Erythroblast (primary cell): ENCODE measurements at regions not wholly inside any gene's neighbourhood (a gene's known extent, or its start where the extent isn't known, plus 50 kb on each side); places are given as distances from the start of the nearest gene placed in this dataset.

Experiments
- DNase-seq, 2 experiments: peaks; one replicate each; lab custom pipeline; 2025; lab: John Stamatoyannopoulos, UW
- GATA1 ChIP-seq: IDR thresholded peaks from 2 replicates; pipeline ENCODE4 v1.6.1; 2011; ENCODE audit warnings: low read depth, mild to moderate bottlenecking, control low read depth, low read length, moderate library complexity
- POLR2A ChIP-seq: IDR thresholded peaks from 2 replicates; pipeline ENCODE4 v1.6.1; 2011; ENCODE audit warnings: mild to moderate bottlenecking, low read length

DNA sequence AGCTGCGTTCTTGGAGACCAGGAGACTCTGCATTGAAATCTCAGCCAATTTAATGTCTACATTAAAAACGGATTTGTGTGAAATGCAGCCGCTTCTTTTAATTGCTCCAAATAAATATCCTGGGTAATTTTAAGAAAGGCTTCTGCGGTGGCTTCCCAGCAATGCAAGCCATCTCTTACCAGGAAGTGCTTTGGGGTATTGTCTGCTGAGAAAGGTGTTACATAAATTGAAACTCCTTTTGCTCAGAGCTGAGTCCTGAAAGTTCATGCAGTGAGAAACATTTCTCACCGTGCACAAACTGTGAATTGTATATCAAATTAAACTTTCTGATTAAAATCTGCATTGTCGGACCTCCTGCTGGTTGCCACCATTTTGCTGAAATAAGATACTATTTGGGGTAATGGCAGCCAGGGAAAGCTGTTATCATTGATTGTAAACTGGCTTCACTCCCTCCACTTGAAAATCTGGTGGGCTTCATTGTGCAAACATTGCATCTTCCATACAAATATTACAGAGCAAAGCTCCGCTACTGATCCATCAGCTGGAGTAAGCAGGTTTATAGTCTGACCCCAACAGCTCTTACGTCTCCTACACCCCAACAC is 59.5 kb downstream of the ZIC5 start:
- no peak for DNase-seq
- TF ChIP-seq POLR2A (no peak), GATA1 (no peak)

- TF ChIP-seq POLR2A (no peak), GATA1 (no peak)
- no peak for DNase-seq
Measured at GRCh38 chr13:99911069-99911964, 60.2 kb downstream of the ZIC5 start.

GRCh38 chr13:99909836-99910619 is 61.5 kb downstream of the ZIC5 start:
- TF ChIP-seq POLR2A (no peak), GATA1 (no peak)
- peak; percentile 8 to 19 for DNase-seq

DNA sequence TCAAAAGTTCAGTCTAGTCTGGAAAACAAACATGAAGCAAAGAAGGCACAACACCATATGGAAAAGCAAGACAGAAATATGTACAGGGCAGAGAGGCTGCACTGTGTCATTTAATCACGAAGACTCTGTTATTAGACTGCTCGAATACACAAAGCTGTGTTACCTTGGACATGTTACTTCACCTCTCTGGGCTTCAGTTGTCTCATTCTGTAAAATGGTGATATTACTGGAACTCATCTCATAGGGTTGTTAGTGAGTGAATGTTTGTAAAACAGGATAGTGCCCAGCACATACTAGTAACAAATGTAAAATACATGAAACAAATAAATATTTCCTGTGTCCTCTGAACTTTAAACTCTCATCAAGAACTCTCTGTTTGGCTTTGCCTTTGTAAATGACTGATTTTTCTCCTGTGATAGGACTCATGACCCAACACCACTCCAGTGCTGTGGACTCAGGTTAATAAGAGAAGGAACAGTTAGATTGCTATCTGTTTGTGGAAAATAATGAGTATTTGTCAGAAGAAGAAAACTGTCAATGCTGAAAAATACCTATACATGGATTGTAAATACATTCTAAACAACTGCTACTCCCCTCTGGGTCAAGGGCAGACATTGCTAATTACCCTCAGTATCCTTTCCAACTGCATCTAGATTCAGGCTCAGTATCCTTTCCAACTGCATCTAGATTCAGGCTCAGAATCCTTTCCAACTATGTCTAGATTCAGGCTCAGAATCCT is 62.3 kb downstream of the ZIC5 start:
- no peak for DNase-seq
- TF ChIP-seq POLR2A (no peak), GATA1 (no peak)

DNA sequence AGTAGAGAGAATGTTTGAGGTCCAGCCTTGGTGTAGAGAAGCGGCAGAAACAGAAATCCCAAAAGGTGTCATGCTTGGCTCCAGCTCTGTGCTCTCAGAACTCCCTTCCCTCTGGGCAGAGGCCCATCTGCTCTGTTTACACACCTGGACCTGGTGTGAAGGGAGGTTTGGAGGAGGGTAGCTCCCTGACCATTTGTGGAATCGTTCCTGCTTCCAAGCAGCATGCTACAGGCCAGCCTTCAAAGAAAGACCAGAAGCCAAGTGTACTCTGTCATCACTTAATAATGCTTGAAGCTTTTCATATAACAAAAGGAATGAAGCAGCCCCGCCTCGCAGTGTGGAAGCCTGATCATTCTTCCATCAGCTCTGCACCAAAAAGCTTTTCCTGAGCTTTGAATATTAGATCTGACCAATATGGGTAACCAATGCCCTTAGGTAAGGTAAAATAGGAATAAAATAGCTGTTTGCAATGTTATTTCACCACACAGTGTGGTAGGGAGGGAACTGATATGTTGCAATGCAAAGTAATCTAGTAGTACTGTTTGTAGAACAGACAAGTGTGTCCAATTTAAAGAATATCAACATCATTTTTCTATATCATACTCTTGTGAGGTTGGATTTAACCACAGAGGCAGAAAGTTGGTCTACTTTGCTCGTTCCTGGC is 63.3 kb downstream of the ZIC5 start:
- TF ChIP-seq POLR2A (no peak), GATA1 (no peak)

DNA sequence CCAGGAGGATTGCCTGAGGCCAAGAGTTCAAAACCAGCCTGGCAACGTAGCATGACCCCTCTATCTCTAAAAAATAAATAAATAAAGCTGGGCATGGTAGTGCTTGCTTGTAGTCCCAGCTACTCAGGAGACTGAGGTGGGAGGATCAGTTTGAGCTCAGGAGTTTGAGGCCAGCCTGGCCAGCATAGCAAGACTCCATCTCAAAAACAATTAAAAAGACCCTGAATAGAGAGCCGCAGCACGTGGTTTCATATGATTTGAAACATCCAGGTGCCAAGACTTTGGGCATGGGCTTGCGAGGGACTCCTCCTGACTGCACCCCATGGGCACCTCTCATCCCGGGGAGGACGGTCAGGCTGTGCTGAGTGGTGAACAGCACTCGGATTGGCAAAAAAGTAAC is 63.9 kb downstream of the ZIC5 start:
- TF ChIP-seq POLR2A, result no peak
- no peak for TF ChIP-seq GATA1
- no peak for DNase-seq

More for the DNA sequence above, 63.3 kb downstream of the ZIC5 start:
- DNase-seq, result no peak

DNA sequence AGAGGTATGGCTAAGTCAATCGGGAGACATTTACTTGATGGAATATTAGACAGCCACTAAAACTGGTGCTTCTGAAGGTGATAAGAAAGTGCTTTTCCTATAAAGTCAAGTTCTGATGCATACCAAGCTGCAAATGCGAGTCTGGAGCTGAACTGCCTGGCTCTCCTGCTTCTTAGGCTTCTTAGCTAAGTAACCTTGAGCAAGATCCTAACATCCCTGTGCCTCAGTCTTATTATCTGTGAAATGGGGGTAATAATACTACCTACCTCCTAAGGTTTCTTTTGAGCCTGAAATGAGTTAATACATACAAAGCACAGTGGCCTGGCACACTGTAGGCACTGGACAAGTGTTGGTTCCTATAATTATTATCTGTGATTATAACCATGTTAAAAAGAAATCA is 64.5 kb downstream of the ZIC5 start:
- DNase-seq, result no peak

GRCh38 chr13:99905814-99906213 is 65.8 kb downstream of the ZIC5 start:
- no peak for TF ChIP-seq GATA1
- TF ChIP-seq POLR2A, result no peak
- DNase-seq, result no peak

More for the DNA sequence above, 64.5 kb downstream of the ZIC5 start:
- TF ChIP-seq GATA1 (no peak), POLR2A (no peak)

DNA sequence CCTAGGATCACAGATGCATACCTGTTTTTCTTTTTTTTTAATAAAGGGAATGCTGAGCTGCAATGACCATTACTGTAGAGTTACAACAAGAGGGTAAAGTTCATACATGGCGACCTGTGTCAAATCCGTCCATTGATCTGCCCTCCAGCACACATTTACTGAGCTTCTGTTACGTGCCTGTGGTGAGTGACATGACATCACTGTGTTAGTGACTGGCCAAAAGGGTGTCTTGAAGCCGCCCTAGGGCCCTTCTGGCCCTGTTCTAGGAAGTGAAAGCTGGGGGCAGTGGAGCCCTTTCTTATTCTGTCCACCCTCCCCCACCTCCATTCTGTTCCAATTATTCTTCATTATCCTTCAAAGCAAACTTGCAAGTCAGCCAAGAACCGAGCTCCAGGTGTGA is 66.3 kb downstream of the ZIC5 start:
- no peak for DNase-seq
- TF ChIP-seq GATA1, result no peak

GRCh38 chr13:99903140-99903539 is 68.4 kb downstream of the ZIC5 start:
- no peak for DNase-seq
- TF ChIP-seq POLR2A (no peak), GATA1 (no peak)

DNA sequence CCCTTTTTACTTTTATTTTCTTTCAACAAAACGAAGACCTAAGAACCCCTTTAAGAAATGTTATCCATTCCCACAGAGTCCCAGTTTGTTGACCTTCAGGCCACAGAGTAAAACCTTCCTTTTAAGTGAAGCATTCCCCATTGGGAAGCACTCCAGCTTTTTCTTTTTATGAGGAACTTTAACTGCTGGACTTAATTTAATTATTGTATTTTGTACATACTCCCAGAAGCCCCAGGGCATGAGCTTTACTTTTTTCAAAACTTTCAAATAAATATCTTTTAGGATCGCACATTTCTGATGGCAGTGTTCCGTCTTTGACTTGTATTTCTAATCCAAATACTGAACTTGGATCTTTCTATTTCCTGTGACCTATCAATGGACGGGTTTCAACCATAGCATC is 68.9 kb downstream of the ZIC5 start:
- no peak for TF ChIP-seq POLR2A
- no peak for TF ChIP-seq GATA1
- DNase-seq, result no peak

DNA sequence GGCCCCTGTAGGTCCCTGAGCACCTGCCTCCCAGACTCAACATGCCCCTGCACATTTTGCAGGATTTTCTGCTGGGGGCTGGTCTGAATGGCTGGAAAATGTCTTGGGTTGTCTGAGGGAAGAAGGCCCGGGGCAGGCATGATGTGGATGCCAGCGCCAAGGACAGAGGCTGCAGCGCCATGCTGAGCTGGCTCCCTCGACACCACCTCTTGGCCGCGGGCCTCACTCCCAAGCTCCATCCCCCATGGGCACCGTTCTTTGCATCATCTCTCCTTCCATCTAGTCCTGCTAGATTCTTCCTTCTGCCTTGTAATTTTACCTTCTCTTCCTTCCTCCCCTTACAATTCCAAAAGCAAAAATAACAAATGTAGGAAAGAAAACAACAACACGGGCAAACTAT is 70.6 kb downstream of the ZIC5 start:
- TF ChIP-seq POLR2A, result no peak
- no peak for TF ChIP-seq GATA1
- DNase-seq, result no peak

DNA sequence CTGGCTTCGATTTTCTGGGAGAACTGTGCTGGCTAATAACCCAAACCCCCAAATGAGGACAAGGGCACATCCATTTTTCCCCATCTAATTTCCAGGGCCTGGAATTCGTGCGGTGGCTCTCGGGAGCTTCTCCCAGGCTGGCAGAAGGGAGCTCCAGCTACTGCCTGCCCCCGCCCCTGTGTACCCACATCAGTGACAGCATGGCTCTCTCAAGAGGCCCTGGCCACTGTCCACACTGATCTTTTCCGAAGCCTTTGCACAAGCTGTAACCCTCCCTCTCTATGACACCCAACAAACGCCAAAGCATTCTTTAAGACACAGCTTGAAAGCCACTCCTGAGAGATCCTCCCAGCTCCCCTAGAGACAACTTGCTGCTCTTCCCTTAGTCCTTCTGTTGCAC is 73.1 kb downstream of the ZIC5 start:
- TF ChIP-seq GATA1 (no peak), POLR2A (no peak)
- no peak for DNase-seq
